Inferior parietal cortex (tissue), 1 donor: ENCODE measurements at regions not wholly inside any gene's neighbourhood (a gene's known extent, or its start where the extent isn't known, plus 50 kb on each side); places are given as distances from the start of the nearest gene placed in this dataset.

Experiments used
- DNase-seq: peaks from one replicate; pipeline ENCODE4 v3.0.0-alpha.2; 2016; ENCODE audit errors: extremely low spot score

GRCh38 chr13:99646866-99647595, 145.8 kb downstream of the TM9SF2 start:
- DNase-seq, result no peak

- no peak for DNase-seq
These were observed 141.6 kb downstream of the TM9SF2 start for GRCh38 chr13:99642841-99643240.

- no peak for DNase-seq
These were observed 140.7 kb downstream of the TM9SF2 start for GRCh38 chr13:99642006-99642405.

GRCh38 chr13:99640260-99640659, 139.0 kb downstream of the TM9SF2 start:
- DNase-seq, result no peak

GRCh38 chr13:99639126-99639525, 137.9 kb downstream of the TM9SF2 start:
- DNase-seq, result no peak

GRCh38 chr13:99636728-99637353, 135.6 kb downstream of the TM9SF2 start:
- DNase-seq, result no peak

- no peak for DNase-seq
These were observed 135.0 kb downstream of the TM9SF2 start for GRCh38 chr13:99636306-99636705.

- no peak for DNase-seq
These were observed 133.4 kb downstream of the TM9SF2 start for GRCh38 chr13:99634672-99635071.

GRCh38 chr13:99630269-99630898, 129.1 kb downstream of the TM9SF2 start:
- DNase-seq, result no peak

- DNase-seq, result no peak
These were observed 128.4 kb downstream of the TM9SF2 start for GRCh38 chr13:99629641-99630040.

- no peak for DNase-seq
These were observed 127.2 kb downstream of the TM9SF2 start for GRCh38 chr13:99628442-99628841.

GRCh38 chr13:99626461-99627082, 125.3 kb downstream of the TM9SF2 start:
- no peak for DNase-seq

- DNase-seq, result no peak
These were observed 123.8 kb downstream of the TM9SF2 start for GRCh38 chr13:99624936-99625540.

- DNase-seq, result no peak
These were observed 119.5 kb downstream of the TM9SF2 start for GRCh38 chr13:99620806-99621205.

- DNase-seq, result no peak
These were observed 117.9 kb downstream of the TM9SF2 start for GRCh38 chr13:99619207-99619606.

GRCh38 chr13:99617474-99618255, 116.4 kb downstream of the TM9SF2 start:
- peak; percentile 62 for DNase-seq

- no peak for DNase-seq
These were observed 113.2 kb downstream of the TM9SF2 start for GRCh38 chr13:99614465-99614885.
